GM06990 (cell line): ENCODE measurements at regions not wholly inside any gene's neighbourhood (a gene's known extent, or its start where the extent isn't known, plus 50 kb on each side); places are given as distances from the start of the nearest gene placed in this dataset.
"Not testable (repeated sequence)": the region's sequence is repeated elsewhere in the genome, so short reads cannot be mapped to it uniquely, and the experiment has no call there.

Source experiments
- DNase-seq: peaks from one replicate; pipeline ENCODE4 v3.0.0-alpha.2; 2011; ENCODE audit not compliant: insufficient read length; ENCODE audit errors: extremely low read depth
- H3K27me3 ChIP-seq: replicated peaks from 2 replicates; pipeline ENCODE4 v1.6.0; 2011; ENCODE audit warnings: low read length; ENCODE audit not compliant: control insufficient read depth, insufficient read depth
- H3K36me3 ChIP-seq: 2 replicates; pipeline ENCODE4 v1.5.1; 2011; ENCODE audit warnings: low read length; ENCODE audit not compliant: control insufficient read depth, insufficient read depth
- H3K4me3 ChIP-seq: replicated peaks from 2 replicates; pipeline ENCODE4 v1.5.1; 2011; ENCODE audit warnings: low read depth, mild to moderate bottlenecking, control low read depth, low read length
- CTCF ChIP-seq: IDR thresholded peaks from 2 replicates; pipeline ENCODE4 v1.5.1; 2011; ENCODE audit warnings: low read length, control low read depth, mild to moderate bottlenecking, inconsistent platforms; ENCODE audit not compliant: insufficient read depth, poor library complexity, severe bottlenecking

GRCh38 chr1:866095-866494 lies 57.6 kb upstream of the SAMD11 start:
- TF ChIP-seq CTCF = no peak
- no peaks in the 10 kb centered on the region for H3K36me3 ChIP-seq
- H3K27me3 ChIP-seq = no peaks in the 10 kb centered on the region
- no peak overlapping the region for H3K4me3 ChIP-seq
- no peak for DNase-seq

- H3K4me3 ChIP-seq, H3K27me3 ChIP-seq, H3K36me3 ChIP-seq, DNase-seq: not testable (repeated sequence)
Measured at GRCh38 chr1:866631-867299, 57.0 kb upstream of the SAMD11 start.

- DNase-seq, H3K4me3 ChIP-seq, H3K36me3 ChIP-seq, H3K27me3 ChIP-seq: not testable (repeated sequence)
Measured at GRCh38 chr1:867550-867949, 56.2 kb upstream of the SAMD11 start.

GRCh38 chr1:869499-870244 lies 54.1 kb upstream of the SAMD11 start:
- Histone ChIP-seq H3K36me3 (no peaks in the 10 kb centered on the region), H3K4me3 (no peak overlapping the region), H3K27me3 (no peaks in the 10 kb centered on the region)
- DNase-seq = peak; percentile 80
- peak; percentile 42 for TF ChIP-seq CTCF
